ENCODE measurements at regions not wholly inside any gene's neighbourhood (a gene's known extent, or its start where the extent isn't known, plus 50 kb on each side); places are given as distances from the start of the nearest gene placed in this dataset.

- TF ChIP-seq NFIC (IDR thresholded peaks at IDR 0.05) (no peak), TAF1 (IDR thresholded peaks at IDR 0.05; ENCODE audit: low read depth) (no peak), FOXM1 (IDR thresholded peaks at IDR 0.05; ENCODE audit: borderline replicate concordance, low read depth) (no peak), EP300 (IDR thresholded peaks at IDR 0.05; ENCODE audit: borderline replicate concordance) (no peak)
- TF ChIP-seq, protein P1, sequence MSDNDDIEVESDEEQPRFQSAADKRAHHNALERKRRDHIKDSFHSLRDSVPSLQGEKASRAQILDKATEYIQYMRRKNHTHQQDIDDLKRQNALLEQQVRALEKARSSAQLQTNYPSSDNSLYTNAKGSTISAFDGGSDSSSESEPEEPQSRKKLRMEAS (IDR thresholded peaks at IDR 0.05): no peak
Measured at GRCh38 chr11:29019960-29020683, 911.9 kb downstream of the METTL15 start.

All from Ishikawa (cell line).